GM10248 (cell line): ENCODE measurements at regions not wholly inside any gene's neighbourhood (a gene's known extent, or its start where the extent isn't known, plus 50 kb on each side); places are given as distances from the start of the nearest gene placed in this dataset.

Source experiments
- CTCF ChIA-PET: fragments of 300-600 bp; sonication (Branson Sonifier 250); formaldehyde crosslinking; extraction: SDS; loops from one replicate; lab custom pipeline; 2021; ENCODE audit warnings: antibody characterized with exemption; lab: Yijun Ruan, JAX
- POLR2A ChIA-PET: fragments of 350-650 bp; sonication (Branson Sonifier 250); formaldehyde crosslinking; extraction: SDS; loops from one replicate; lab custom pipeline; 2020; ENCODE audit warnings: antibody characterized with exemption; lab: Yijun Ruan, JAX
- DNase-seq: peaks from one replicate; pipeline ENCODE4 v3.0.0; 2012; ENCODE audit errors: extremely low spot score
- TF ChIP-seq, protein P1 (sequence below): IDR thresholded peaks from 2 replicates; pipeline ENCODE4 v1.5.1; 2012; ENCODE audit warnings: mild to moderate bottlenecking, low read depth; ENCODE audit errors: extremely low read depth, missing control alignments, control extremely low read depth

DNA sequence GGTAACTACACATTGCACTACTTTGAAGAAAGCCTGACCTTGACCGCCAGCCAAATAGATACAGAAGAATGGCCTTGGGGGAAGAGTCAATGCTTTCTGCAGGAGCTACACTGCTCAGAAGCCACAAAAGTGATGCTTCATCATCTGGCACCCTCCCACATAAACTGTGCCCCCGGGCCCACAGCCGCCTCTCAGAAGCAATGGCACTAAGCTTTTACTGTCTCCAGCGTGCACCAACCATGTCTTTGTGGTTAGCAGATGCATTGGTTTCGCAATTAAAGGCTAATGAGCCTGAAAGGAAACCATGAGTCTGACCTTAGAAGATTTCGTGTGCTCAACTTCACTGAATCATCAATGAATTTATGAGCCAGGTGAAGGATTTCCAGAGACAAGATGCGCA lies 209.4 kb upstream of the TRIB2 start:
- DNase-seq, result no peak
- ChIA-PET CTCF (no interaction called here), POLR2A (no interaction called here)
- TF ChIP-seq, protein P1, sequence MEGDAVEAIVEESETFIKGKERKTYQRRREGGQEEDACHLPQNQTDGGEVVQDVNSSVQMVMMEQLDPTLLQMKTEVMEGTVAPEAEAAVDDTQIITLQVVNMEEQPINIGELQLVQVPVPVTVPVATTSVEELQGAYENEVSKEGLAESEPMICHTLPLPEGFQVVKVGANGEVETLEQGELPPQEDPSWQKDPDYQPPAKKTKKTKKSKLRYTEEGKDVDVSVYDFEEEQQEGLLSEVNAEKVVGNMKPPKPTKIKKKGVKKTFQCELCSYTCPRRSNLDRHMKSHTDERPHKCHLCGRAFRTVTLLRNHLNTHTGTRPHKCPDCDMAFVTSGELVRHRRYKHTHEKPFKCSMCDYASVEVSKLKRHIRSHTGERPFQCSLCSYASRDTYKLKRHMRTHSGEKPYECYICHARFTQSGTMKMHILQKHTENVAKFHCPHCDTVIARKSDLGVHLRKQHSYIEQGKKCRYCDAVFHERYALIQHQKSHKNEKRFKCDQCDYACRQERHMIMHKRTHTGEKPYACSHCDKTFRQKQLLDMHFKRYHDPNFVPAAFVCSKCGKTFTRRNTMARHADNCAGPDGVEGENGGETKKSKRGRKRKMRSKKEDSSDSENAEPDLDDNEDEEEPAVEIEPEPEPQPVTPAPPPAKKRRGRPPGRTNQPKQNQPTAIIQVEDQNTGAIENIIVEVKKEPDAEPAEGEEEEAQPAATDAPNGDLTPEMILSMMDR, result no peak

GRCh38 chr2:12510070-12510469 lies 206.7 kb upstream of the TRIB2 start:
- ChIA-PET CTCF (no interaction called here), POLR2A (no interaction called here)
- TF ChIP-seq, protein P1, result no peak
- no peak for DNase-seq

- ChIA-PET CTCF (no interaction called here), POLR2A (no interaction called here)
- DNase-seq, result no peak
- TF ChIP-seq, protein P1, result no peak
Measured at GRCh38 chr2:12513339-12513738, 203.4 kb upstream of the TRIB2 start.

DNA sequence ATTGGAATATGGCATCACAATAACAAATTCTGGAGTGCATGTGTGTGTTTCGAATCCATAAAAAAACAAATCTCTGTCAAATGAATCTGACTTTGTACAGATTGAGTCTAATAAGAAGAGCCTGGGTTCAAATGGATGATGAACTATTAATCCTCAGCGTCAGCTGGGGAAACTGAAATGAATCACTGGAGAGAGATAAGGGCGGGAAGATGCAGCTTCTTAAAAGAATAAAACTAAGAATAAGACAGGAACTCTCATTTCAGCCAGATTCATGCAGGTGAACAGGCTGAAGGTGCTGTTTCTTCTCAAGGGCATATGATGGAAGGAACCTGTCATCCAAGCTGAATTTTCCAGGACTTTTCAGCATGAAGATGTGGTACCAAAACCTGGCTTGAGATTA lies 202.6 kb upstream of the TRIB2 start:
- ChIA-PET CTCF (no interaction called here), POLR2A (no interaction called here)
- TF ChIP-seq, protein P1, result no peak
- DNase-seq, result no peak

DNA sequence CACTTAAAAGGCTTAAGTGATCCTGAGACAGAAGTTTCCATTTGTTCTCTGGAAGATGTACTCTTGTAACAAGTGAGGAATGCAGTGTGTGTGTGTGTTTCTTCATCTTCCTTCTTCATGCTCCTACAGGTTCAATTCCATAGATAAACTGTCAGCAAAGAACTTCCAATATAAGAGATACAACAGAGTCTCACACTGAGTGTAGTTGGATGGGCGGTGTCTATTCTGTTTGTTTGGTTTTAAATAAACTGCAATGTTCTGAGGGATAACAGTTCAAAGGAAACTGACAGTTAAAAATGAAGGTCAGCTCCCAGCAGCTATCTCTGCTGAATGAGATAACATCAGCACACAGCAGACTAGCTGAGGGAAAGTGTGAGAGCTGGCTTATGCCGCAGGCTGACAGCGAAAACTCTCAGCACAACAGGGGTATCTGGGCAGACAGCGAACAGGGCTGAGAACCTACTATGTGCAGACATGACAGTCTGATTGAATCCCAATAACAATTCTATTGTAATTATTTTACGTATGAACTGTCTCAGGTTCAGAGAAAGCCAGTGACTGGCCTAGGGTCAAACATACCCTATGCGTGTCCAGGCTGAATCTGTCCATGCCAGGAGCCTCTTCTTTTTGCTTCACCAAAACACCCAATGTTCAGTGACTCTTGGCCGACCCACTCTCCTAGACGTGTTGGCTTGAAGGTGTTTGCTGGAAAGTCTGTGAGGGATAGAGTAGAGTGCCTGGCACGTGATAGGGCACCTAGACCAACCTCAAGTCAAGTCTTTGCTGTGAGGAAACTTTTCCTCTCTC lies 201.9 kb upstream of the TRIB2 start:
- CTCF ChIA-PET, result no interaction called here

DNA sequence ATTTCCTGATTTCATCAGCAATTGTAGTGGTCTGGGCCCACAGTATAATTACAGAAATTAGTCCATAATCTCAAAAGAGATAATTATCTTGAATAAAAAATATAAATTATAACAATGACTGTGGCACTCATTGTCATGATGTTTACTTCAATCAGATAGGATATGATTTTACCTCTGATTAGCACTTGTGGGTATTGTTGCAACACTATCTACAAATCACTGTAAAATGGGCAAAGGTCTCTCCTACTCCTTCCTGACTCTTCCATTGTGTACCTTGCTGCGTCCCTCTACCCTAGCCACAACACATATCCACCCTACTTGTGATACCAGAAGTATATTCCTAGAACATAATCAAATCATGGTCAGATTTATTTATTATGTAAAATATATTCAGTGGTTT lies 200.9 kb upstream of the TRIB2 start:
- TF ChIP-seq, protein P1, result no peak
- DNase-seq, result no peak
- CTCF ChIA-PET, result no interaction called here
- POLR2A ChIA-PET, result no interaction called here

More for the DNA sequence above, 201.9 kb upstream of the TRIB2 start:
- no peak for DNase-seq
- TF ChIP-seq, protein P1, result no peak
- POLR2A ChIA-PET, result no interaction called here
